ENCODE measurements at regions not wholly inside any gene's neighbourhood (a gene's known extent, or its start where the extent isn't known, plus 50 kb on each side); places are given as distances from the start of the nearest gene placed in this dataset.

- no peaks in the 10 kb centered on the region for H3K9me3 ChIP-seq (ENCODE audit: control insufficient read depth in 1 of 2, low read length in 2 of 2)
- H3K27me3 ChIP-seq (ENCODE audit: low read depth, low read length): no peaks in the 10 kb centered on the region
- no peaks in the 10 kb centered on the region for H3K36me3 ChIP-seq (ENCODE audit: control insufficient read depth in 1 of 2, insufficient read depth in 2 of 2, low read length in 2 of 2)
- H3K4me1 ChIP-seq (ENCODE audit: control insufficient read depth in 1 of 2, insufficient read depth in 2 of 2, low read length in 2 of 2): no peaks in the 10 kb centered on the region
- no peak overlapping the region for H3K4me3 ChIP-seq (ENCODE audit: low read depth in 1 of 2, low read length in 2 of 2)
- no peak overlapping the region for H3K27ac ChIP-seq (ENCODE audit: low read length)
These were observed 1239.3 kb downstream of the EPHA7 start for GRCh38 chr6:92180090-92180489.

GRCh38 chr6:92176666-92177065 lies 1242.7 kb downstream of the EPHA7 start:
- Histone ChIP-seq H3K27me3 (ENCODE audit: low read depth, low read length) (no peaks in the 10 kb centered on the region), H3K4me1 (ENCODE audit: control insufficient read depth in 1 of 2, insufficient read depth in 2 of 2, low read length in 2 of 2) (no peaks in the 10 kb centered on the region), H3K36me3 (ENCODE audit: control insufficient read depth in 1 of 2, insufficient read depth in 2 of 2, low read length in 2 of 2) (no peaks in the 10 kb centered on the region), H3K27ac (ENCODE audit: low read length) (no peak overlapping the region), H3K4me3 (ENCODE audit: low read depth in 1 of 2, low read length in 2 of 2) (no peak overlapping the region), H3K9me3 (ENCODE audit: control insufficient read depth in 1 of 2, low read length in 2 of 2) (no peaks in the 10 kb centered on the region)

DNA sequence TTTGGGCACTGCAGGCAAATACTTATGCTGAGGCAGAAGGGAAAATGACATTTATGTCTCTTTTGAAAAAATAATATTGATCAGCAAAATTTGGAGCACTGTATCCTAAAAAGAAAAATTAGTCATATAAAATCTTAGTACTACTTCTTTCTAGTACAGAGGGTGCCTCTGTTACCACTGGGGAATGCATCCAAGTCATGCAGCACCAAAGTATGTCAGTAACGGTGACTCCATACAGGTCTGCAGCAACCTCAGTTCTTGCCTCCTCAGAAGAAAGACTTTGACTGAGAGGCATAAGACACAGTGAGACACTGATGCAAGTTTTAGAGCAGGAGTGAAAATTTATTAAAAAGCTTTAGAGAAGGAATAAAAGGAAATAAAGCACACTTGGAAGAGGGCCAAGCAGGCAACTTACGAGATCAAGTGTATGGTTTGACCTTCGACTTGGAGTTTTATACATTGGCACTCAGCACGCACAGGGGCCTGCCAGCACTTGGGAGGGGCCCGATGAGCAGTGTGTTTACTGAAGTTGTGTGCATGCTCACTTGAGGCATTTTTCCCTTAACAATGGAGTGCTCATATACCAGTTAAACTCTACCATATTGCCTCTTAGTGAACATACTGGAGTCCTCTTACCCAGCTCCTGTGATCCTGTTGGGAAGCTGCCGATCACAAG lies 1244.8 kb downstream of the EPHA7 start:
- Histone ChIP-seq H3K4me3 (ENCODE audit: low read depth in 1 of 2, low read length in 2 of 2) (no peak overlapping the region), H3K27me3 (ENCODE audit: low read depth, low read length) (no peaks in the 10 kb centered on the region), H3K4me1 (ENCODE audit: control insufficient read depth in 1 of 2, insufficient read depth in 2 of 2, low read length in 2 of 2) (no peaks in the 10 kb centered on the region), H3K9me3 (ENCODE audit: control insufficient read depth in 1 of 2, low read length in 2 of 2) (no peaks in the 10 kb centered on the region), H3K27ac (ENCODE audit: low read length) (no peak overlapping the region), H3K36me3 (ENCODE audit: control insufficient read depth in 1 of 2, insufficient read depth in 2 of 2, low read length in 2 of 2) (no peaks in the 10 kb centered on the region)

DNA sequence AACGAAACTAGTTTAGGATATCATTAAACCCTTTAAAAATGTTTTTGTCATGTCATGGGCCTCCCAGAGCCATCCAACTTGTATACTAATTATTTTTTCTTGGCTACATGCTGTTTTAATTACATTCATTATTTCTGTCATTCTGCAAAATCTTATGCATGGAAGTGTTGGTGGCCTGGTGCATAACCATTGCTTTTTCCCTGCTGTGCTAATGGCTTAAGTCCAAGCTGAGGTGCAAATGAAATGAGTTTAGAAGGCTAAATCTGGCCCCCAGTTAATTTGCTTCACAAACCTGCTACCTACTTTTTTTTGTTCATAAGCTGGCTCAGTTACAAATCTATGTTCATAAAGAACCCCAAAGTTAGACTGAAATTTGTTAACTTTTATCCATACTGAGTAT lies 1249.9 kb downstream of the EPHA7 start:
- Histone ChIP-seq H3K9me3 (ENCODE audit: control insufficient read depth in 1 of 2, low read length in 2 of 2) (peaks cover 0 to 2% of the 10 kb centered on the region in 2 donors), H3K4me1 (ENCODE audit: control insufficient read depth in 1 of 2, insufficient read depth in 2 of 2, low read length in 2 of 2) (no peaks in the 10 kb centered on the region), H3K4me3 (ENCODE audit: low read depth in 1 of 2, low read length in 2 of 2) (no peak overlapping the region), H3K27ac (ENCODE audit: low read length) (no peak overlapping the region), H3K36me3 (ENCODE audit: control insufficient read depth in 1 of 2, insufficient read depth in 2 of 2, low read length in 2 of 2) (no peaks in the 10 kb centered on the region), H3K27me3 (ENCODE audit: low read depth, low read length) (no peaks in the 10 kb centered on the region)

- H3K27me3 ChIP-seq (ENCODE audit: low read depth, low read length): no peaks in the 10 kb centered on the region
These were observed 1252.7 kb downstream of the EPHA7 start for GRCh38 chr6:92166666-92167065.

DNA sequence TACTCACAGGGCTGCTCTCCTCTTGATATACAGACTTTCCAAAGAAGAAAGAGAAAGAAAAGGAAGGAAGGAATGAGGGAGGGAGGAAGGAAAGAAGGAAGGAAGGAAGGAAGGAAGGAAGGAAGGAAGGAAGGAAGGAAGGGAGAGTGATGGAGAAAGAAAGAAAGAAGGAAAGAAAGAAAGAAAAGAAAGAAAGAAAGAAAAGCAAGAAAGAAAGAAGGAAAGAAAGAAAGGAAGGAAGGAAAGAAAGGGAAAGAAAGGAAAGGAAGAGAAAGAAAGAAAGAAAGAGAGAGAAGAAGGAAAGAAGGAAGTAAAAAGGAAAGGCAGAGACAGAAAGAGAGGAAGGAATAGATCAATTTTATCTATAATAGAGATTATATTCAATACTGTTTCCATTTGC lies 1257.4 kb downstream of the EPHA7 start:
- H3K27ac ChIP-seq (ENCODE audit: low read length): no peak overlapping the region
- no peaks in the 10 kb centered on the region for H3K36me3 ChIP-seq (ENCODE audit: control insufficient read depth in 1 of 2, insufficient read depth in 2 of 2, low read length in 2 of 2)
- no peaks in the 10 kb centered on the region for H3K27me3 ChIP-seq (ENCODE audit: low read depth, low read length)
- peaks cover 0 to 2% of the 10 kb centered on the region in 2 donors for H3K9me3 ChIP-seq (ENCODE audit: control insufficient read depth in 1 of 2, low read length in 2 of 2)
- H3K4me3 ChIP-seq (ENCODE audit: low read depth in 1 of 2, low read length in 2 of 2): no peak overlapping the region
- no peaks in the 10 kb centered on the region for H3K4me1 ChIP-seq (ENCODE audit: control insufficient read depth in 1 of 2, insufficient read depth in 2 of 2, low read length in 2 of 2)

More at GRCh38 chr6:92166666-92167065, 1252.7 kb downstream of the EPHA7 start:
- Histone ChIP-seq H3K4me3 (ENCODE audit: low read depth in 1 of 2, low read length in 2 of 2) (no peak overlapping the region), H3K27ac (ENCODE audit: low read length) (no peak overlapping the region), H3K9me3 (ENCODE audit: control insufficient read depth in 1 of 2, low read length in 2 of 2) (peaks cover 0 to 2% of the 10 kb centered on the region in 2 donors), H3K36me3 (ENCODE audit: control insufficient read depth in 1 of 2, insufficient read depth in 2 of 2, low read length in 2 of 2) (no peaks in the 10 kb centered on the region), H3K4me1 (ENCODE audit: control insufficient read depth in 1 of 2, insufficient read depth in 2 of 2, low read length in 2 of 2) (no peaks in the 10 kb centered on the region)

- no peak overlapping the region for H3K27ac ChIP-seq (ENCODE audit: low read length)
- H3K36me3 ChIP-seq (ENCODE audit: control insufficient read depth in 1 of 2, insufficient read depth in 2 of 2, low read length in 2 of 2): no peaks in the 10 kb centered on the region
- no peak overlapping the region for H3K4me3 ChIP-seq (ENCODE audit: low read depth in 1 of 2, low read length in 2 of 2)
- H3K4me1 ChIP-seq (ENCODE audit: control insufficient read depth in 1 of 2, insufficient read depth in 2 of 2, low read length in 2 of 2): no peaks in the 10 kb centered on the region
- no peaks in the 10 kb centered on the region for H3K27me3 ChIP-seq (ENCODE audit: low read depth, low read length)
- peaks cover 0 to 2% of the 10 kb centered on the region in 2 donors for H3K9me3 ChIP-seq (ENCODE audit: control insufficient read depth in 1 of 2, low read length in 2 of 2)
These were observed 1259.1 kb downstream of the EPHA7 start for GRCh38 chr6:92160226-92160625.

DNA sequence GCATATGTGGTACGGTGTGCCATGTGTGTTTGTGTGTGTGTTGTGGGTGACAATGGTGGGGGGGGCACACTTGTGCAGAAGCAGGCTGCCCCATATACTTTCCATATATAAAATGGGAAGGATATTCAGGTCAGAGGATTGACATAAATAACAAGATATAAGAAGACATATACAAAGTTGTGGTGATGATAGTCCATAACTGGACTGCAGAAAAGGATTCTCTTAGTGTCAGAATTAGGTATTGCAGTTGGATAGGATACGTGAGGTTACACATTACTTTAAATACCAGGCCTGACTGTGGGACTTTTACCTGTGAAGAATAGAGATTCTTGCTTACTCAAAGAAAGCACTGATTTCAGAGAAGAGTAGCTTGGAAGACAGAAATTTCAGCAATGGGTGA lies 1260.3 kb downstream of the EPHA7 start:
- Histone ChIP-seq H3K9me3 (ENCODE audit: control insufficient read depth in 1 of 2, low read length in 2 of 2) (no peaks in the 10 kb centered on the region), H3K36me3 (ENCODE audit: control insufficient read depth in 1 of 2, insufficient read depth in 2 of 2, low read length in 2 of 2) (no peaks in the 10 kb centered on the region), H3K4me1 (ENCODE audit: control insufficient read depth in 1 of 2, insufficient read depth in 2 of 2, low read length in 2 of 2) (no peaks in the 10 kb centered on the region), H3K27ac (ENCODE audit: low read length) (no peak overlapping the region), H3K4me3 (ENCODE audit: low read depth in 1 of 2, low read length in 2 of 2) (no peak overlapping the region), H3K27me3 (ENCODE audit: low read depth, low read length) (no peaks in the 10 kb centered on the region)

DNA sequence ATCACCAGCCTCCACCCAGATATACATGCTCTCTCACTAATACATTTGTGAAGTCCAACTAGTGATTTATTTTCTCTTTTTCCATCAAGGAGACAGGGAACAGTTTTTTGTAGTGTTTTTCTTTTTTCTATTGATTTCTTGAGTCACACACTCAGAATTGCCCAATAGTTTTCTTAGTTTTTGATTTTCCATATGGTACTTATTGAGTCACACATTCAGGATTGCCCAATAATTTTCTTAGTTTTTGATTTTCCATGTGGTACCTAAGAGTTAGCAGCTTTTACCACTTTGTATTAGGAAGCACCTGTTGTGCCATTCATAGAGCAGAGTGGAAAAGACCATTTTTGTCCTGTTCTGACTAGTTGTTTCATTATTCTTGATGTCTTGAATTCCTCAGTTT lies 1268.8 kb downstream of the EPHA7 start:
- Histone ChIP-seq H3K9me3 (ENCODE audit: control insufficient read depth in 1 of 2, low read length in 2 of 2) (no peaks in the 10 kb centered on the region), H3K27me3 (ENCODE audit: low read depth, low read length) (no peaks in the 10 kb centered on the region), H3K4me1 (ENCODE audit: control insufficient read depth in 1 of 2, insufficient read depth in 2 of 2, low read length in 2 of 2) (no peaks in the 10 kb centered on the region), H3K4me3 (ENCODE audit: low read depth in 1 of 2, low read length in 2 of 2) (no peak overlapping the region), H3K36me3 (ENCODE audit: control insufficient read depth in 1 of 2, insufficient read depth in 2 of 2, low read length in 2 of 2) (no peaks in the 10 kb centered on the region), H3K27ac (ENCODE audit: low read length) (no peak overlapping the region)

DNA sequence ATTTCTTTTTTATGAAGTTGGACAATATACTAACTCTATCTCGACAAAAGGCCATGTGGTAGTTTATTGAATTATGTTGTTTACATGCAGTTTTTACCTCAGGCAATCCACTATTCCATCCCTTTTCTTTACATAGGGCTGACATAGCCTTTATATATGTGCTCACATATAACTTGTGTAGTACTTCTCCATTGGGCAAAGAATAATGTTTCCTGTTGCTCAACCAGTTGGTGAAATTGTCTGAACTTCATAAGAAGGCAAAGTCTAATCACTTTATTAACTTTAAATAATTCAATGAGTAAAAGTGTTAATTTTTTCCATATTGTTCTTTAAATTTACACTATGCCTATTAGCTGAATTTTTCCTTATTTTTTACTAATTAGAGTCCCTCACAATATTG lies 1272.1 kb downstream of the EPHA7 start:
- H3K27ac ChIP-seq (ENCODE audit: low read length): no peak overlapping the region
- no peaks in the 10 kb centered on the region for H3K9me3 ChIP-seq (ENCODE audit: control insufficient read depth in 1 of 2, low read length in 2 of 2)
- no peaks in the 10 kb centered on the region for H3K36me3 ChIP-seq (ENCODE audit: control insufficient read depth in 1 of 2, insufficient read depth in 2 of 2, low read length in 2 of 2)
- H3K4me3 ChIP-seq (ENCODE audit: low read depth in 1 of 2, low read length in 2 of 2): no peak overlapping the region
- H3K4me1 ChIP-seq (ENCODE audit: control insufficient read depth in 1 of 2, insufficient read depth in 2 of 2, low read length in 2 of 2): no peaks in the 10 kb centered on the region
- H3K27me3 ChIP-seq (ENCODE audit: low read depth, low read length): no peaks in the 10 kb centered on the region

DNA sequence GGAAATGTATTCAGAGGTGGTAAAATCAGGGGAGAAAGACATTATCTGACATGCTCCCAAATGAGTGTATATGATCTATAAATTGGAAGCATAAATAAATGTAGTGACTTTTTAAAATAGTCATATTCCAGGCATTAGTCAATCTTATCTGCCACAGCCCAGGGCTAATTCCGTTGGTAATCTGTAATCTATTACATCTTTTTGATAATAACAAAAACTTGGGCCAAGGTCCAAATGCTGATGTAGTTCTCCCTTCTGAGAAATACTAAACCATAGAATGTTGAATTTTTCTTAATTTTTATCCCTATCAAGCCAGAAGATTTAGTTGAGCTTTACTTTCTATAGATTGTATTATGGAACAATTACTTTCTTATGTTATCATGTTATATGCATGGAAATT lies 1279.8 kb downstream of the EPHA7 start:
- no peaks in the 10 kb centered on the region for H3K9me3 ChIP-seq (ENCODE audit: control insufficient read depth in 1 of 2, low read length in 2 of 2)
- no peaks in the 10 kb centered on the region for H3K4me1 ChIP-seq (ENCODE audit: control insufficient read depth in 1 of 2, insufficient read depth in 2 of 2, low read length in 2 of 2)
- H3K36me3 ChIP-seq (ENCODE audit: control insufficient read depth in 1 of 2, insufficient read depth in 2 of 2, low read length in 2 of 2): no peaks in the 10 kb centered on the region
- no peaks in the 10 kb centered on the region for H3K27me3 ChIP-seq (ENCODE audit: low read depth, low read length)
- H3K4me3 ChIP-seq (ENCODE audit: low read depth in 1 of 2, low read length in 2 of 2): no peak overlapping the region
- H3K27ac ChIP-seq (ENCODE audit: low read length): no peak overlapping the region

DNA sequence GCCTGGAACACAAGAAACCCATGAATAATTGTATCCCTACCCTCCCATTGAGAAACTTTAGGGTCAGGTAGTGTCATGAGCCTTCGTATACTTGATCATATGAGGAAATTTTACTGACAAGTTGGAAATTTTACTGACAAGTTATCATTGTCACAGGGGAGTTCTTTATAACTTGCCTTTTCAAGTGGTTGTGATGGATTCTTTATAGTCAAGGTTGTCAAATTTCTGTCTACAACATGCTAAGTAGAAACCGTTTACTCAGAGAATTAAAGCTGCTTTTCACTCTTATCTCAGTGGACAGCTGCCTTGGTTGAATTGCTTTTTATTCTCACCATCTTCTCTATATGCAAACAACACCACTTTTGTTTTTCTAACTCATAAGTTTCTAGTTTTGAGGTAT lies 1286.4 kb downstream of the EPHA7 start:
- Histone ChIP-seq H3K36me3 (ENCODE audit: control insufficient read depth in 1 of 2, insufficient read depth in 2 of 2, low read length in 2 of 2) (no peaks in the 10 kb centered on the region), H3K4me1 (ENCODE audit: control insufficient read depth in 1 of 2, insufficient read depth in 2 of 2, low read length in 2 of 2) (no peaks in the 10 kb centered on the region), H3K4me3 (ENCODE audit: low read depth in 1 of 2, low read length in 2 of 2) (no peak overlapping the region), H3K27ac (ENCODE audit: low read length) (no peak overlapping the region), H3K9me3 (ENCODE audit: control insufficient read depth in 1 of 2, low read length in 2 of 2) (no peaks in the 10 kb centered on the region), H3K27me3 (ENCODE audit: low read depth, low read length) (no peaks in the 10 kb centered on the region)

Measured in muscle layer of duodenum (tissue), 2 donors.